DOHH2 (cell line): ENCODE measurements at regions not wholly inside any gene's neighbourhood (a gene's known extent, or its start where the extent isn't known, plus 50 kb on each side); places are given as distances from the start of the nearest gene placed in this dataset.
"Not testable (repeated sequence)": the region's sequence is repeated elsewhere in the genome, so short reads cannot be mapped to it uniquely, and the experiment has no call there.

Experiments
- EZH2phosphoT487 ChIP-seq: fragments of 200-600 bp; sonication (generic); IDR thresholded peaks from 2 replicates; pipeline ENCODE4 v1.6.1; 2017; ENCODE audit warnings: borderline replicate concordance, mild to moderate bottlenecking, antibody characterized with exemption, low read length, moderate library complexity, mixed read lengths
- TF ChIP-seq, protein P1 (sequence below): fragments of 200-600 bp; sonication (generic); IDR thresholded peaks from one replicate; pipeline ENCODE4 v1.5.1; 2014; ENCODE audit warnings: antibody characterized with exemption, mild to moderate bottlenecking, low read depth, low read length; ENCODE audit not compliant: poor library complexity, severe bottlenecking

- not testable (repeated sequence) for TF ChIP-seq EZH2phosphoT487
- TF ChIP-seq, protein P1, sequence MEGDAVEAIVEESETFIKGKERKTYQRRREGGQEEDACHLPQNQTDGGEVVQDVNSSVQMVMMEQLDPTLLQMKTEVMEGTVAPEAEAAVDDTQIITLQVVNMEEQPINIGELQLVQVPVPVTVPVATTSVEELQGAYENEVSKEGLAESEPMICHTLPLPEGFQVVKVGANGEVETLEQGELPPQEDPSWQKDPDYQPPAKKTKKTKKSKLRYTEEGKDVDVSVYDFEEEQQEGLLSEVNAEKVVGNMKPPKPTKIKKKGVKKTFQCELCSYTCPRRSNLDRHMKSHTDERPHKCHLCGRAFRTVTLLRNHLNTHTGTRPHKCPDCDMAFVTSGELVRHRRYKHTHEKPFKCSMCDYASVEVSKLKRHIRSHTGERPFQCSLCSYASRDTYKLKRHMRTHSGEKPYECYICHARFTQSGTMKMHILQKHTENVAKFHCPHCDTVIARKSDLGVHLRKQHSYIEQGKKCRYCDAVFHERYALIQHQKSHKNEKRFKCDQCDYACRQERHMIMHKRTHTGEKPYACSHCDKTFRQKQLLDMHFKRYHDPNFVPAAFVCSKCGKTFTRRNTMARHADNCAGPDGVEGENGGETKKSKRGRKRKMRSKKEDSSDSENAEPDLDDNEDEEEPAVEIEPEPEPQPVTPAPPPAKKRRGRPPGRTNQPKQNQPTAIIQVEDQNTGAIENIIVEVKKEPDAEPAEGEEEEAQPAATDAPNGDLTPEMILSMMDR: not testable (repeated sequence)
Observed at GRCh38 chr6:57983603-57984002, 666.2 kb downstream of the PRIM2 start.
